Vagina (tissue), 2 donors: ENCODE measurements at regions not wholly inside any gene's neighbourhood (a gene's known extent, or its start where the extent isn't known, plus 50 kb on each side); places are given as distances from the start of the nearest gene placed in this dataset.

Experiments
- DNase-seq, 2 donors: peaks; one replicate each; pipeline ENCODE4 v3.0.0-alpha.2; 2017; ENCODE audit errors: extremely low spot score in 2 of 2
- H3K27ac ChIP-seq: fragments of 200-600 bp; sonication (generic); one replicate; pipeline ENCODE4 v1.5.1; 2019
- H3K27me3 ChIP-seq: fragments of 200-600 bp; sonication (generic); one replicate; pipeline ENCODE4 v1.5.1; 2019
- H3K36me3 ChIP-seq, 2 donors: fragments of 200-600 bp; sonication (generic); one replicate each; pipeline ENCODE4 v1.5.1; 2017 to 2019
- H3K4me1 ChIP-seq: fragments of 200-600 bp; sonication (generic); one replicate; pipeline ENCODE4 v1.5.1; 2019
- H3K4me3 ChIP-seq, 2 donors: fragments of 200-600 bp; sonication (generic); 1 replicate in 1 of 2; 2 replicates in 1 of 2; pipeline ENCODE4 v1.5.1; 2016 to 2019
- H3K9me3 ChIP-seq: fragments of 200-600 bp; sonication (generic); one replicate; pipeline ENCODE4 v1.5.1; 2019
- CTCF ChIP-seq, 3 experiments: fragments of 450-650 bp in 2 of 3; fragments of 200-600 bp in 1 of 3; sonication (generic) in 1 of 3; IDR thresholded peaks; one replicate each; pipeline ENCODE4 v1.5.1; 2017 to 2019; ENCODE audit warnings: antibody characterized with exemption in 3 of 3, mild to moderate bottlenecking in 2 of 3, moderate library complexity in 2 of 3
- POLR2A ChIP-seq, 2 donors: fragments of 450-650 bp; IDR thresholded peaks; one replicate each; pipeline ENCODE4 v1.6.1; 2017; ENCODE audit warnings: antibody characterized with exemption in 2 of 2, mild to moderate bottlenecking in 2 of 2, moderate library complexity in 2 of 2
- POLR2AphosphoS5 ChIP-seq, 2 donors: sonication (generic); formaldehyde crosslinking; IDR thresholded peaks; one replicate each; pipeline ENCODE4 v1.9.0; 2017; ENCODE audit warnings: antibody characterized with exemption in 2 of 2, mild to moderate bottlenecking in 2 of 2, low read depth in 1 of 2; ENCODE audit not compliant: insufficient read depth in 1 of 2
- intact Hi-C: fragments of 100-400 bp; cut with DNase I; formaldehyde crosslinking; loops from one replicate; pipeline ENCODE4 v1.15.1; 2023

- Histone ChIP-seq H3K9me3 (no peaks in the 10 kb centered on the region), H3K4me1 (no peaks in the 10 kb centered on the region), H3K27me3 (no peaks in the 10 kb centered on the region), H3K4me3 (no peak overlapping the region), H3K36me3 (no peaks in the 10 kb centered on the region), H3K27ac (no peak overlapping the region)
- TF ChIP-seq POLR2A (IDR thresholded peaks at IDR 0.05): no peak
- no peak for TF ChIP-seq CTCF (IDR thresholded peaks at IDR 0.05)
- no peak for TF ChIP-seq POLR2AphosphoS5 (IDR thresholded peaks at IDR 0.05; ENCODE audit: insufficient read depth in 1 of 2, low read depth in 1 of 2)
- no peak for DNase-seq
- intact Hi-C loops: no loop called here
Observed at GRCh38 chr6:158920311-158920905, 79.6 kb downstream of the RSPH3 start.

- no peaks in the 10 kb centered on the region for H3K27me3 ChIP-seq
- no peaks in the 10 kb centered on the region for H3K9me3 ChIP-seq
- H3K36me3 ChIP-seq: no peaks in the 10 kb centered on the region
- no peak for DNase-seq
- no peaks in the 10 kb centered on the region for H3K4me1 ChIP-seq
- intact Hi-C loops: no loop called here
- H3K4me3 ChIP-seq: no peak overlapping the region
- TF ChIP-seq POLR2AphosphoS5 (IDR thresholded peaks at IDR 0.05; ENCODE audit: insufficient read depth in 1 of 2, low read depth in 1 of 2): no peak
- no peak for TF ChIP-seq POLR2A (IDR thresholded peaks at IDR 0.05)
- TF ChIP-seq CTCF (IDR thresholded peaks at IDR 0.05): no peak
- H3K27ac ChIP-seq: no peak overlapping the region
Observed at GRCh38 chr6:158919865-158920264, 80.1 kb downstream of the RSPH3 start.

GRCh38 chr6:158916617-158917016 is 83.4 kb downstream of the RSPH3 start:
- Histone ChIP-seq H3K9me3 (no peaks in the 10 kb centered on the region), H3K36me3 (no peaks in the 10 kb centered on the region), H3K4me3 (no peak overlapping the region), H3K4me1 (peaks cover 5% of the 10 kb centered on the region), H3K27me3 (no peaks in the 10 kb centered on the region), H3K27ac (no peak overlapping the region)
- intact Hi-C loops: no loop called here
- TF ChIP-seq POLR2AphosphoS5 (IDR thresholded peaks at IDR 0.05; ENCODE audit: insufficient read depth in 1 of 2, low read depth in 1 of 2) (no peak), CTCF (IDR thresholded peaks at IDR 0.05) (no peak), POLR2A (IDR thresholded peaks at IDR 0.05) (no peak)
- DNase-seq: no peak

- intact Hi-C loops: no loop called here
- no peaks in the 10 kb centered on the region for H3K36me3 ChIP-seq
- no peaks in the 10 kb centered on the region for H3K27me3 ChIP-seq
- no peak for TF ChIP-seq POLR2AphosphoS5 (IDR thresholded peaks at IDR 0.05; ENCODE audit: insufficient read depth in 1 of 2, low read depth in 1 of 2)
- no peak overlapping the region for H3K4me3 ChIP-seq
- H3K4me1 ChIP-seq: peaks cover 19% of the 10 kb centered on the region
- no peak for DNase-seq
- no peaks in the 10 kb centered on the region for H3K9me3 ChIP-seq
- no peak overlapping the region for H3K27ac ChIP-seq
Observed at GRCh38 chr6:158914923-158915322, 85.1 kb downstream of the RSPH3 start.

GRCh38 chr6:158913580-158913979 is 86.4 kb downstream of the RSPH3 start:
- DNase-seq: no peak
- TF ChIP-seq POLR2AphosphoS5 (IDR thresholded peaks at IDR 0.05; ENCODE audit: insufficient read depth in 1 of 2, low read depth in 1 of 2) (no peak), POLR2A (IDR thresholded peaks at IDR 0.05) (no peak), CTCF (IDR thresholded peaks at IDR 0.05) (no peak)
- no peaks in the 10 kb centered on the region for H3K9me3 ChIP-seq
- no peak overlapping the region for H3K27ac ChIP-seq
- H3K27me3 ChIP-seq: no peaks in the 10 kb centered on the region
- H3K36me3 ChIP-seq: no peaks in the 10 kb centered on the region
- intact Hi-C loops: no loop called here
- H3K4me1 ChIP-seq: peaks cover 19% of the 10 kb centered on the region
- H3K4me3 ChIP-seq: no peak overlapping the region
